KMS-11 (cell line): ENCODE measurements at regions not wholly inside any gene's neighbourhood (a gene's known extent, or its start where the extent isn't known, plus 50 kb on each side); places are given as distances from the start of the nearest gene placed in this dataset.

Experiments used
- H2AFZ ChIP-seq: fragments of 200-600 bp; sonication (generic); 2 replicates; pipeline ENCODE4 v1.6.1; 2016; ENCODE audit warnings: antibody characterized with exemption, mixed run types, low read depth
- H3K27ac ChIP-seq: fragments of 200-600 bp; sonication (generic); 2 replicates; pipeline ENCODE4 v1.6.1; 2016; ENCODE audit warnings: mild to moderate bottlenecking, mixed run types
- H3K27me3 ChIP-seq: fragments of 200-600 bp; sonication (generic); 2 replicates; pipeline ENCODE4 v1.6.1; 2017; ENCODE audit warnings: mild to moderate bottlenecking, low read depth, mixed run types, moderate library complexity; ENCODE audit not compliant: insufficient read depth
- H3K36me3 ChIP-seq: fragments of 200-600 bp; sonication (generic); 2 replicates; pipeline ENCODE4 v1.6.1; 2017; ENCODE audit warnings: mild to moderate bottlenecking, mixed run types; ENCODE audit not compliant: insufficient read depth
- H3K4me1 ChIP-seq: fragments of 200-600 bp; sonication (generic); 2 replicates; pipeline ENCODE4 v1.6.1; 2016; ENCODE audit warnings: mild to moderate bottlenecking, low read depth, mixed run types; ENCODE audit not compliant: poor library complexity, severe bottlenecking
- H3K4me2 ChIP-seq: fragments of 200-600 bp; sonication (generic); 2 replicates; pipeline ENCODE4 v1.7.0; 2016; ENCODE audit warnings: mild to moderate bottlenecking, mixed run types
- H3K4me3 ChIP-seq: fragments of 200-600 bp; sonication (generic); IDR thresholded peaks from 2 replicates; pipeline ENCODE4 v1.6.1; 2017; ENCODE audit warnings: low read depth, low read length, mixed read lengths; ENCODE audit not compliant: insufficient read depth
- H3K79me2 ChIP-seq: fragments of 200-600 bp; sonication (generic); 2 replicates; pipeline ENCODE4 v1.6.1; 2016; ENCODE audit warnings: low read depth, mixed run types; ENCODE audit not compliant: insufficient read depth
- H3K9ac ChIP-seq: fragments of 200-600 bp; sonication (generic); 2 replicates; pipeline ENCODE4 v1.6.1; 2016; ENCODE audit warnings: mild to moderate bottlenecking, mixed run types
- H4K20me1 ChIP-seq: fragments of 200-600 bp; sonication (generic); 2 replicates; pipeline ENCODE4 v1.6.1; 2016; ENCODE audit warnings: mild to moderate bottlenecking, mixed run types; ENCODE audit not compliant: insufficient read depth
- CTCF ChIP-seq: fragments of 200-600 bp; sonication (generic); conservative IDR thresholded peaks from 2 replicates; pipeline ENCODE4 v1.6.1; 2017; ENCODE audit warnings: low read depth, mild to moderate bottlenecking, antibody characterized with exemption, low read length, moderate library complexity, mixed read lengths

- Histone ChIP-seq H3K9ac (no peak overlapping the region), H4K20me1 (no peaks in the 10 kb centered on the region), H3K4me3 (no peak overlapping the region)
Measured at GRCh38 chr14:97634751-97635150, 837.6 kb downstream of the VRK1 start.

GRCh38 chr14:97638864-97639263 is 841.7 kb downstream of the VRK1 start:
- Histone ChIP-seq H3K9ac (no peak overlapping the region), H3K36me3 (no peaks in the 10 kb centered on the region), H2AFZ (no peak overlapping the region), H3K27me3 (no peaks in the 10 kb centered on the region), H3K27ac (no peak overlapping the region), H3K4me3 (no peak overlapping the region), H3K4me2 (no peak overlapping the region), H3K4me1 (peaks cover 26% of the 10 kb centered on the region), H3K79me2 (no peaks in the 10 kb centered on the region), H4K20me1 (no peaks in the 10 kb centered on the region)
- no peak for TF ChIP-seq CTCF

More at GRCh38 chr14:97634751-97635150, 837.6 kb downstream of the VRK1 start:
- no peak for TF ChIP-seq CTCF
- no peaks in the 10 kb centered on the region for H3K27me3 ChIP-seq
- H3K36me3 ChIP-seq: no peaks in the 10 kb centered on the region
- H2AFZ ChIP-seq: no peak overlapping the region
- H3K4me2 ChIP-seq: no peak overlapping the region
- H3K4me1 ChIP-seq: no peaks in the 10 kb centered on the region
- no peak overlapping the region for H3K27ac ChIP-seq
- no peaks in the 10 kb centered on the region for H3K79me2 ChIP-seq

- H3K27ac ChIP-seq: no peak overlapping the region
- no peaks in the 10 kb centered on the region for H4K20me1 ChIP-seq
- H3K4me2 ChIP-seq: no peak overlapping the region
Measured at GRCh38 chr14:97640031-97640430, 842.8 kb downstream of the VRK1 start.

GRCh38 chr14:97641827-97642226 is 844.6 kb downstream of the VRK1 start:
- Histone ChIP-seq H3K4me3 (no peak overlapping the region), H2AFZ (peak overlapping the region; percentile 63; the same call in 1 of the 2 replicates), H4K20me1 (no peaks in the 10 kb centered on the region), H3K9ac (no peak overlapping the region; the same call in 1 of the 2 replicates), H3K79me2 (no peaks in the 10 kb centered on the region), H3K27ac (no peak overlapping the region; the same call in 1 of the 2 replicates), H3K4me2 (peak overlapping the region; percentile 60; the same call in 1 of the 2 replicates), H3K27me3 (no peaks in the 10 kb centered on the region), H3K4me1 (peaks cover 38% of the 10 kb centered on the region), H3K36me3 (no peaks in the 10 kb centered on the region)
- no peak for TF ChIP-seq CTCF

More at GRCh38 chr14:97640031-97640430, 842.8 kb downstream of the VRK1 start:
- Histone ChIP-seq H2AFZ (no peak overlapping the region), H3K79me2 (no peaks in the 10 kb centered on the region), H3K9ac (no peak overlapping the region), H3K4me3 (no peak overlapping the region), H3K4me1 (peaks cover 37% of the 10 kb centered on the region), H3K36me3 (no peaks in the 10 kb centered on the region), H3K27me3 (no peaks in the 10 kb centered on the region)
- TF ChIP-seq CTCF: no peak
